OCI-LY1 (cell line): ENCODE measurements at regions not wholly inside any gene's neighbourhood (a gene's known extent, or its start where the extent isn't known, plus 50 kb on each side); places are given as distances from the start of the nearest gene placed in this dataset.

Source experiments
- EZH2 ChIP-seq: fragments of 200-600 bp; sonication (generic), shearing (Covaris generic); IDR thresholded peaks from 2 replicates; pipeline ENCODE4 v1.8.0; 2017; ENCODE audit warnings: borderline replicate concordance, mixed run types, mild to moderate bottlenecking, antibody characterized with exemption, low read length, moderate library complexity, mixed read lengths
- TF ChIP-seq, protein P1 (sequence below): fragments of 200-600 bp; sonication (generic), shearing (Covaris generic); IDR thresholded peaks from 2 replicates; pipeline ENCODE4 v1.5.1; 2017; ENCODE audit warnings: mild to moderate bottlenecking, antibody characterized with exemption, low read length, moderate library complexity, mixed read lengths

DNA sequence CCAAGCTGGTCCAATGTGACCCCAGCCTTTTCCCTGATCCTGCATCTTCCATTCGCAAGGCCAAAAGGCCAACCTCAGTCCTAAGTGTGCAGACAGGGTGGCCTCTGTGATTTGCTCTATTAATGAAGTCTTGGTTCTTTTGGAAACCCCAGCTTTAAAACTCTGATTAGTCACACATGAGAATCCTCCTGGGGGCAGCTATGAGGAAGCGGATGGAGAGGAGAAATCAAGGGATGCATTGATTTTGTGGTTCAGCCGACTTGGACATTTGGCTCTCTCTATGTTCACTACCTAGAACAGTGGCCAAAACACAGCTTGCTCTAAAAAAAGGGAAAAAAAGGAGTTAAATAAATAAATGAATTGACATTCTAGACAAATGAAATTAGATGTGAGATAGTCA, 98.6 kb upstream of the USP47 start:
- TF ChIP-seq, protein P1, sequence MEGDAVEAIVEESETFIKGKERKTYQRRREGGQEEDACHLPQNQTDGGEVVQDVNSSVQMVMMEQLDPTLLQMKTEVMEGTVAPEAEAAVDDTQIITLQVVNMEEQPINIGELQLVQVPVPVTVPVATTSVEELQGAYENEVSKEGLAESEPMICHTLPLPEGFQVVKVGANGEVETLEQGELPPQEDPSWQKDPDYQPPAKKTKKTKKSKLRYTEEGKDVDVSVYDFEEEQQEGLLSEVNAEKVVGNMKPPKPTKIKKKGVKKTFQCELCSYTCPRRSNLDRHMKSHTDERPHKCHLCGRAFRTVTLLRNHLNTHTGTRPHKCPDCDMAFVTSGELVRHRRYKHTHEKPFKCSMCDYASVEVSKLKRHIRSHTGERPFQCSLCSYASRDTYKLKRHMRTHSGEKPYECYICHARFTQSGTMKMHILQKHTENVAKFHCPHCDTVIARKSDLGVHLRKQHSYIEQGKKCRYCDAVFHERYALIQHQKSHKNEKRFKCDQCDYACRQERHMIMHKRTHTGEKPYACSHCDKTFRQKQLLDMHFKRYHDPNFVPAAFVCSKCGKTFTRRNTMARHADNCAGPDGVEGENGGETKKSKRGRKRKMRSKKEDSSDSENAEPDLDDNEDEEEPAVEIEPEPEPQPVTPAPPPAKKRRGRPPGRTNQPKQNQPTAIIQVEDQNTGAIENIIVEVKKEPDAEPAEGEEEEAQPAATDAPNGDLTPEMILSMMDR = no peak
- TF ChIP-seq EZH2 = no peak
